Ectodermal cell (in vitro differentiated cells): ENCODE measurements at regions not wholly inside any gene's neighbourhood (a gene's known extent, or its start where the extent isn't known, plus 50 kb on each side); places are given as distances from the start of the nearest gene placed in this dataset.

Experiments
- H3K27ac ChIP-seq: 2 replicates; pipeline ENCODE4 v1.7.0; 2013; ENCODE audit warnings: mild to moderate bottlenecking, low read depth, low read length; ENCODE audit not compliant: insufficient read depth, poor library complexity, severe bottlenecking
- H3K27me3 ChIP-seq: 2 replicates; pipeline ENCODE4 v1.7.0; 2013; ENCODE audit warnings: mild to moderate bottlenecking, low read length; ENCODE audit not compliant: insufficient read depth, control insufficient read depth, poor library complexity, severe bottlenecking
- H3K36me3 ChIP-seq: one replicate; pipeline ENCODE4 v1.7.0; 2013; ENCODE audit warnings: low read length; ENCODE audit not compliant: control insufficient read depth, insufficient read depth
- H3K4me1 ChIP-seq: one replicate; pipeline ENCODE4 v1.7.0; 2013; ENCODE audit warnings: low read length; ENCODE audit not compliant: control insufficient read depth, insufficient read depth
- H3K4me3 ChIP-seq: 2 replicates; pipeline ENCODE4 v1.7.0; 2013; ENCODE audit warnings: low read depth, low read length, control low read depth; ENCODE audit not compliant: insufficient read depth
- H3K9me3 ChIP-seq: 2 replicates; pipeline ENCODE4 v1.7.0; 2013; ENCODE audit warnings: mild to moderate bottlenecking, low read length, moderate library complexity; ENCODE audit not compliant: control insufficient read depth
- WGBS, 2 experiments: methylation state at CpG; one replicate each; pipeline ENCODE4 v1.1.7; 2013; ENCODE audit warnings: missing lambda C conversion rate in 2 of 2; 5-methylcytosine and 5-hydroxymethylcytosine counted together

DNA sequence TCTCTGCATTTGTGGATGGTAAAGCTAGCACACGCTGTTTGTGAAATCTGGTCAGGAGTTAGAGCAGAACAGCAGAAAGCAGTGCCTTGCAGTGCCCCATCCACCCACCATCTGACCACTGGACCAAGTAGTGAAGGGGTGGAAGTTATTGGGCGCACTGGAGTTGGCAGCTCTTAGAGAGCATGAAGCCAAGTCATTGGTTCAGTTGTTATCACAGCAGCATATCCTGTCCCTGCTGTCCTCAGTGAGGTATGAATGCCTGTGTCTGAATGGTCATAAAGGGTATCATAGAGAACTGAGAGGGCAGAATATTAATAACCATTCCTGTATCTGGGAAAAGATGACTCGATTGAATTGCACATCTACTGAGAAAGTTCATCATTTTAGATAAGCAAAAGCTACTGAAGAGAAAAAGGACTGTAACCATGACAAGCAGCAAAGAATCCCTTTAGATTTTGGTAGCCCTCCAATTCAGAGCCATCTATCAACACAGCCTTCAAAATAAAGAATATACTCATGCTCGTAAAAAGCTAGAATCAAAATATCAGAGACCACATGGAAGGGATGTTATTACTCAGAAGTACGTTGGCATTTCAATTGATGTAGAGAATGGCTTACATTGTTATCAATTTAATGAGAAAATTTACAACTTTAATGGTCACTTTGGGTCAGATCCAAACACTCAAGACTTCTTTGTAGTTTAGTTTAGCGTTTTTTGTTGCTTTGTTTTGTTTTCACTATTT is 919.0 kb downstream of the EFNB2 start:
- no peak overlapping the region for H3K4me3 ChIP-seq
- H3K9me3 ChIP-seq, result no peaks in the 10 kb centered on the region
- H3K27me3 ChIP-seq, result no peaks in the 10 kb centered on the region
- WGBS, 2 experiments, result 96% methylated on average over 5 to 6 of the region's 6 CpGs
- H3K4me1 ChIP-seq, result peaks cover 8% of the 10 kb centered on the region
- no peak overlapping the region for H3K27ac ChIP-seq
- no peaks in the 10 kb centered on the region for H3K36me3 ChIP-seq

DNA sequence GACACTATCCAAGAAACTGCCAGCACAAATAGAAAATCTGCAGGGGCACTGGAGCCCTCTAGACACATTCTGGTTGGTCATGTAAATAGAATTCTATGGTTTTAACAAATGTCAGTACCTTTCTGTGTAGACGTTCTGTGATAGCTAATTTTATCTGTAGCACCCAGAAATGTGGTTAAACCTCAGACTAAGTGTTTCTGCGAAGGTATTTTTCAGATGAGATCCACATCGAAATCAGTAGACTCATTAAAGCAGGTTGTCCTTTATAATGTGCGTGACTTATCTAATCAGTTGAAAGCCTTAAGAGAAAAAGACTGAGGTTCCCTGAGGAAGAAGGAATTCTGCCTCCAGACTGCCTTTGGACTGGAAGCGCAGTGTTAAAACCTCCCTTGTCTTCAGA is 922.9 kb downstream of the EFNB2 start:
- Histone ChIP-seq H3K27me3 (no peaks in the 10 kb centered on the region), H3K9me3 (no peaks in the 10 kb centered on the region), H3K4me3 (no peak overlapping the region), H3K27ac (no peak overlapping the region), H3K4me1 (peaks cover 13% of the 10 kb centered on the region), H3K36me3 (no peaks in the 10 kb centered on the region)
- WGBS, 2 experiments, result 95 to 98% methylated on average over 5 of the region's 5 CpGs

DNA sequence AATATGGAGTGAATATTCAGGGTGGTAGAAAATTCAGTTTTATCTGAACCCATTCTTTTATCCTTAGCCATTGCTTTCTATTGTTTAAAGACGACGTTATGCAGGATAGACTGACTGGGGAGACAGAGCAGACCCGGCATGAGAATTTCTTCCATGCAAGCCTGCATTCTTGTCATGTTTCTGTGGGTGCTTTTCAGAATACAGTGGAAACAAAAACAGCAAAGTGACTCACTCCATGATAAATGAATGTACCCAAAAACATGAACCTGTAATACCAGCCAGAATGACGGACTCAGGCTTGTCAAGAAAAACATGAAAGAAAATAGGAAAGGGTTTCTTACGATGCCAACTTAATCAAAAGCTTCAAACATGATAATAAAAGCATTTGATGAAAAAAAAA is 924.0 kb downstream of the EFNB2 start:
- Histone ChIP-seq H3K27ac (no peak overlapping the region), H3K27me3 (no peaks in the 10 kb centered on the region), H3K9me3 (no peaks in the 10 kb centered on the region), H3K4me3 (no peak overlapping the region), H3K4me1 (peaks cover 13% of the 10 kb centered on the region), H3K36me3 (no peaks in the 10 kb centered on the region)
- WGBS, 2 experiments, result 37 to 49% methylated on average over 4 to 5 of the region's 5 CpGs

DNA sequence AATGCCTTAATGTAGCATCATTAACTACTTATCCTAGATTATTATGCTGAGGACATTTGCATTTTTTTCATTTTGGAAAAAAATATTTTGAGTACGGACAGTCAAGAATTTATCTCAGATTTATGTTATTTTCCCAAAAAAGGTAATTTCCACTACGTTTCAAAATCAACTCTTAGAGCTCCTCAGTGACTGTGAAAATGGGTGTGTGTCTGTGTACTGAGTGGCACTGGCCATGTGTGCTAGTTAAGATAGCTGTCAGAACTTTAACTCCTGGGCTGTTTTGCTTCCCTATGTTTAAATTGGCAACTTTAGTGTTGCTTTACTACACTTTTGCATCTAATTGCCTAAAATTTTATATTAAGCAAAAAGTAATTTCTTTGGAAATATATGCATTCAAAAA is 927.4 kb downstream of the EFNB2 start:
- no peak overlapping the region for H3K4me3 ChIP-seq
- H3K27ac ChIP-seq, result no peak overlapping the region
- H3K9me3 ChIP-seq, result no peaks in the 10 kb centered on the region
- no peaks in the 10 kb centered on the region for H3K36me3 ChIP-seq
- H3K4me1 ChIP-seq, result peaks cover 13% of the 10 kb centered on the region
- 87 to 100% methylated on average over 2 of the region's 2 CpGs for WGBS, 2 experiments
- no peaks in the 10 kb centered on the region for H3K27me3 ChIP-seq

DNA sequence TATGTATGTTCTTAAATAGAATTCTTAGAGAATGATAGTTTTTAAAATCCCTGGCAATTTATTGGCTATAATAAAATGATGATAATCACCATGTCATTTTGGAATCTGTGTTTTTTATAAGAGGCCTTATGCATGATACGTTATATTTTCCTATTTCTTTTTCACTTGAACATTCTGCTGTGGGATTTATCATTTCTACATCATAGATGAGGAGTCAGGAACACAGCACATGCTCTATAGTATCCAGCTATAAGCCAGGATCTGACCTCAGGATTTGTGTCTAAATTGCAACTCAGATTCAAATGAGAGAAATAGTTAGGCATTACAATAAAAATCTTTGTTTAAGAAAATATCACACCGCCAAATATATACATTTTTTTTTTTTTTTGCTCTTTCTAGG is 928.0 kb downstream of the EFNB2 start:
- H3K4me1 ChIP-seq, result peaks cover 10% of the 10 kb centered on the region
- no peaks in the 10 kb centered on the region for H3K9me3 ChIP-seq
- H3K4me3 ChIP-seq, result no peak overlapping the region
- WGBS, 2 experiments, result 80% methylated on average over 1 of the region's 2 CpGs; no CpG with 5 or more reads in 1 of the 2 experiments
- no peaks in the 10 kb centered on the region for H3K36me3 ChIP-seq
- no peak overlapping the region for H3K27ac ChIP-seq
- no peaks in the 10 kb centered on the region for H3K27me3 ChIP-seq

DNA sequence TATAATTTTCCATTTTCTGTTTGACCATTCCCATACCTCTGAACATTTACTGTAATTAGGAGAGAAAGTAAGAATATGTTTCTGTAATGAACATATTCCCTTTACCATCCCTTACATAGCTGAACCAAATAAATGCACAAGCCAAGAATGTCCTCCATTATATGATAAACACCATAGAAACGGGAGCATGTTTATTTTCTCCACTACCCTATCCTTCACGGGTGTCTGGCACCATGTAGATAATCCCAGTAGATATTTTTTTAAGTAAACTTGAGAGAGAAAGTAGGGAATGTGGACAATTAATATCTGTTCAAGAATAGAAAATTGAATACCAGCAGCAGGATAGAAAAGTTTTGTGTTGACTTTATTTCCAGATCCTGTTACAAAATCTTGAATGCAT is 928.4 kb downstream of the EFNB2 start:
- Histone ChIP-seq H3K27ac (no peak overlapping the region), H3K27me3 (no peaks in the 10 kb centered on the region), H3K9me3 (no peaks in the 10 kb centered on the region), H3K4me3 (no peak overlapping the region), H3K4me1 (peaks cover 5% of the 10 kb centered on the region), H3K36me3 (no peaks in the 10 kb centered on the region)
- 86 to 97% methylated on average over 1 to 2 of the region's 2 CpGs for WGBS, 2 experiments

DNA sequence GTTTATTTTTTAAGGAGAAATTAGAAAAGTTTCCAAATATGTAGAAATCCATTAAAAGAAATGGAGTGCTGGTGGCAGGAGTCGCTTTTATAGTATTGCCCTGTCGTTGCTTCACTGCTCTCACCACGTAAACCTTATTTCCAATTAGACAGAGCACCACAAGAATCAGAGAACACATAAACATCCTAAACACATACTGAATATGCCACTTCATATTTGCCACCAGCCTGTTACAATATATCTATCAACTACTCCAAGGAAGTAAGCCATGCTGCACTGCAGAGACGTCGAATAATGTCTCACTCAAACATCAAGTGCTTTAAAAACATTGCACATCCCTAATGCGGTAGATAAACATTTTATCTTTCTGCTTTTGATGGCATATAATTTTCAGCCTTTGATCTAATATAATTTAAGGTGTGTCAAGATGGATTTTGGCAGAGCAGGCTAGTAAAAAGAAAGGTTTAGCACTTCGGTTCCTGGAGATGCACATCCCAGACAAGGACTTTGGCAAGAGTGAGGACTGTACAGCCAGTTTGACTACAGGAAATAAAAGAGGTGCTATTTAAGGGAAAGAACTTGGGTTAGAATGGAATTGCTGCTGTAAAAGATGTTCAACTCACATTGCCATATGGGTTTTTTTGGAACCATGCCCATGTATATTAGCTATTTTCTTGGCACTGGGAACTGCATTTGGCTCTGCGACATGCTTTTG is 932.3 kb downstream of the EFNB2 start:
- H3K27ac ChIP-seq, result no peak overlapping the region
- H3K4me1 ChIP-seq, result no peaks in the 10 kb centered on the region
- no peaks in the 10 kb centered on the region for H3K27me3 ChIP-seq
- no peaks in the 10 kb centered on the region for H3K9me3 ChIP-seq
- H3K36me3 ChIP-seq, result no peaks in the 10 kb centered on the region
- 95 to 96% methylated on average over 7 to 8 of the region's 8 CpGs for whole genome bisulfite sequencing, 2 experiments
- no peak overlapping the region for H3K4me3 ChIP-seq

DNA sequence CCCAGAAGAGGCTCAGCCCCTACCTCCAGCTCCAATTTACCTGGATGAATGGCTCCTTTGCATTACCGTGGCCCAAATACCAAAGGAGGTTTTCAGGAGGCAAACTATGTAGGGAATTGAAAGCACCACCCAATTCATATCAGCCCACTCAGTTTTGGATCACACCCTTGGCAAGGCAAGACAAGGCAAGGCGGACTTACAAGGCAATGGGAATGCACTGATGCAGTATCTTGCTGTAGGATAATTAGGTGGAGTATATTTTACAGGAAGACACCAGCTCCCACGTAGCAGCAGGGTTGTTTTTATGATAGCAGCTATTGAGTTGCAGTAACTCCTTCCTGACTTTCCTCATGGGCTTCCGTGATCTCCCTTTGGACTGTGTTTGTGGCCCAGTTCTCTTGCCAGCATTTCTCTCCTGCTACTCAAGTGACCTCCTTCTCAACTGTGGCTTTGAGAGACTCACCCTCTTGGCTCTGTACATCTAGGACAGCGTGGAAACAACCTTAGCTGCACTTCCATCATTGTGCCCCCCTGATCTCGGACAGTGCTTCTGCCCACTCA is 935.9 kb downstream of the EFNB2 start:
- no peaks in the 10 kb centered on the region for H3K27me3 ChIP-seq
- no peaks in the 10 kb centered on the region for H3K9me3 ChIP-seq
- H3K4me3 ChIP-seq, result no peak overlapping the region
- WGBS, 2 experiments, result 88 to 92% methylated on average over 6 of the region's 6 CpGs
- no peaks in the 10 kb centered on the region for H3K4me1 ChIP-seq
- H3K36me3 ChIP-seq, result no peaks in the 10 kb centered on the region
- H3K27ac ChIP-seq, result no peak overlapping the region

DNA sequence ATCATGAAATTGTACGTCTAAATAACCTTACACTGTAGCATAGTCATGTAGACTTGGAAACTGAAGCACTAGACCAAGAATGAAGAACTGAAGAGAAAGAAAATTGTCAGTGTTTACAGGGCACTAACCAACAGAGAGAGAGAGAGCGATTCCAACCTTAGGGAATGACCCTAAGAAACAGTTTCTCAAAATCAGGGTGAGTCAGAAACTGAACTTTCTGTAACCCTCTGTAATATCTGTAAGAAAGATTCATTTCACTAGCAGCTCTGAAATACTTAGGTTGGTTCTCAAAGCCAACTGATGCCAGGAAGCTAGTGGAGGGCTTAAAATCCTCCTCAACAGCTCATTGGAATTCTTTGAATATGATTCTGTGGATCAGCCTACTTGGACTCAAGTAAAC is 936.9 kb downstream of the EFNB2 start:
- Histone ChIP-seq H3K36me3 (no peaks in the 10 kb centered on the region), H3K9me3 (no peaks in the 10 kb centered on the region), H3K4me3 (no peak overlapping the region), H3K27ac (no peak overlapping the region), H3K4me1 (no peaks in the 10 kb centered on the region), H3K27me3 (no peaks in the 10 kb centered on the region)
- 88 to 95% methylated on average over 1 to 2 of the region's 2 CpGs for WGBS, 2 experiments

DNA sequence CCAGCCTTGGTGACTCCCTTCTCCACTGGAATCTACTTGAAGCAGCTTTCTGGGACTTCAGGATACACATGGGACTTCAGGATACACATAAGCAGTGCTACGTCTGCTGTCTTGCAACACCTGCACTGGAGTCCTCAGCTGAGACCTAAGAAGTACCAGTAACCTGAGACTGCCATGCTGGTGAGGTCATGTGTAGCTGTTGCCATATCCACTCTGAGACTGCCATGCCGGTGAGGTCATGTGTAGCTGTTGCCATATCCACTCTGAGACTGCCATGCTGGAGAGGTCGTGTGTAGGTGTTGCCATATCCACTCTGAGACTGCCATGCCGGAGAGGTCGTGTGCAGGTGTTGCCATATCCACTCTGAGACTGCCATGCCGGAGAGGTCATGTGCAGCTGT is 937.9 kb downstream of the EFNB2 start:
- no peak overlapping the region for H3K27ac ChIP-seq
- no peak overlapping the region for H3K4me3 ChIP-seq
- 78 to 92% methylated on average over 3 to 4 of the region's 6 CpGs for WGBS, 2 experiments
- H3K27me3 ChIP-seq, result no peaks in the 10 kb centered on the region
- H3K4me1 ChIP-seq, result no peaks in the 10 kb centered on the region
- no peaks in the 10 kb centered on the region for H3K36me3 ChIP-seq
- H3K9me3 ChIP-seq, result no peaks in the 10 kb centered on the region
